ENCODE measurements at regions not wholly inside any gene's neighbourhood (a gene's known extent, or its start where the extent isn't known, plus 50 kb on each side); places are given as distances from the start of the nearest gene placed in this dataset.
"Not testable (repeated sequence)": the region's sequence is repeated elsewhere in the genome, so short reads cannot be mapped to it uniquely, and the experiment has no call there.

GRCh38 chr4:91653067-91653466, 650.7 kb upstream of the GRID2 start:
- CTCF ChIA-PET, result no interaction called here
- DNase-seq, result no peak
- H3K4me3 Mint-ChIP-seq, result no peak overlapping the region
- H3K27me3 Mint-ChIP-seq, result no peaks in the 10 kb centered on the region
- H3K36me3 Mint-ChIP-seq (ENCODE audit: low read depth), result no peaks in the 10 kb centered on the region
- H3K27ac Mint-ChIP-seq, result no peak overlapping the region
- no peaks in the 10 kb centered on the region for H3K4me1 Mint-ChIP-seq
- POLR2A ChIA-PET, result no interaction called here
- H3K9me3 Mint-ChIP-seq, result peaks cover 10% of the 10 kb centered on the region

- no peak overlapping the region for H3K27ac Mint-ChIP-seq
- no peak overlapping the region for H3K4me3 Mint-ChIP-seq
- ChIA-PET POLR2A (no interaction called here), CTCF (no interaction called here)
- no peaks in the 10 kb centered on the region for H3K36me3 Mint-ChIP-seq (ENCODE audit: low read depth)
- H3K27me3 Mint-ChIP-seq, result no peaks in the 10 kb centered on the region
- no peaks in the 10 kb centered on the region for H3K4me1 Mint-ChIP-seq
- no peak for DNase-seq
- H3K9me3 Mint-ChIP-seq, result peaks cover 7% of the 10 kb centered on the region
Measured at GRCh38 chr4:91681091-91681490, 622.7 kb upstream of the GRID2 start.

GRCh38 chr4:91681544-91681943, 622.2 kb upstream of the GRID2 start:
- H3K4me1 Mint-ChIP-seq, result no peaks in the 10 kb centered on the region
- no peaks in the 10 kb centered on the region for H3K27me3 Mint-ChIP-seq
- no peak for DNase-seq
- ChIA-PET POLR2A (no interaction called here), CTCF (no interaction called here)
- H3K36me3 Mint-ChIP-seq (ENCODE audit: low read depth), result no peaks in the 10 kb centered on the region
- peaks cover 7% of the 10 kb centered on the region for H3K9me3 Mint-ChIP-seq
- H3K27ac Mint-ChIP-seq, result no peak overlapping the region
- H3K4me3 Mint-ChIP-seq, result no peak overlapping the region

- POLR2A ChIA-PET, result no interaction called here
- Mint-ChIP-seq H3K4me3 (no peak overlapping the region), H3K4me1 (no peaks in the 10 kb centered on the region), H3K9me3 (peaks cover 6% of the 10 kb centered on the region), H3K27ac (no peak overlapping the region), H3K27me3 (no peaks in the 10 kb centered on the region), H3K36me3 (ENCODE audit: low read depth) (no peaks in the 10 kb centered on the region)
- CTCF ChIA-PET, result no interaction called here
- no peak for DNase-seq
Measured at GRCh38 chr4:91684955-91685354, 618.8 kb upstream of the GRID2 start.

- no peaks in the 10 kb centered on the region for H3K36me3 Mint-ChIP-seq (ENCODE audit: low read depth)
Measured at GRCh38 chr4:91688413-91688812, 615.4 kb upstream of the GRID2 start.

GRCh38 chr4:91699691-91700090, 604.1 kb upstream of the GRID2 start:
- H3K36me3 Mint-ChIP-seq (ENCODE audit: low read depth); DNase-seq; H3K4me3 Mint-ChIP-seq; POLR2A ChIA-PET; H3K27me3 Mint-ChIP-seq; H3K27ac Mint-ChIP-seq; H3K4me1 Mint-ChIP-seq; CTCF ChIA-PET: not testable (repeated sequence)
- peaks cover 12% of the 10 kb centered on the region for H3K9me3 Mint-ChIP-seq

More at GRCh38 chr4:91688413-91688812, 615.4 kb upstream of the GRID2 start:
- no peak overlapping the region for H3K4me3 Mint-ChIP-seq
- H3K27ac Mint-ChIP-seq, result no peak overlapping the region
- H3K9me3 Mint-ChIP-seq, result peaks cover 23% of the 10 kb centered on the region
- POLR2A ChIA-PET, result no interaction called here
- no peak for DNase-seq
- CTCF ChIA-PET, result no interaction called here
- no peaks in the 10 kb centered on the region for H3K4me1 Mint-ChIP-seq
- H3K27me3 Mint-ChIP-seq, result no peaks in the 10 kb centered on the region

GRCh38 chr4:91729851-91730250, 573.9 kb upstream of the GRID2 start:
- Mint-ChIP-seq H3K4me3 (no peak overlapping the region), H3K36me3 (ENCODE audit: low read depth) (no peaks in the 10 kb centered on the region), H3K27me3 (no peaks in the 10 kb centered on the region), H3K9me3 (no peaks in the 10 kb centered on the region), H3K4me1 (no peaks in the 10 kb centered on the region), H3K27ac (no peak overlapping the region)
- ChIA-PET CTCF (no interaction called here), POLR2A (no interaction called here)
- no peak for DNase-seq

GRCh38 chr4:91734682-91735081, 569.1 kb upstream of the GRID2 start:
- no peaks in the 10 kb centered on the region for H3K4me1 Mint-ChIP-seq

GRCh38 chr4:91738831-91739230, 564.9 kb upstream of the GRID2 start:
- H3K27me3 Mint-ChIP-seq; H3K36me3 Mint-ChIP-seq (ENCODE audit: low read depth); DNase-seq; H3K27ac Mint-ChIP-seq; CTCF ChIA-PET; H3K4me1 Mint-ChIP-seq; H3K4me3 Mint-ChIP-seq; POLR2A ChIA-PET; H3K9me3 Mint-ChIP-seq: not testable (repeated sequence)

More at GRCh38 chr4:91734682-91735081, 569.1 kb upstream of the GRID2 start:
- no peaks in the 10 kb centered on the region for H3K27me3 Mint-ChIP-seq
- no peak for DNase-seq
- no peaks in the 10 kb centered on the region for H3K9me3 Mint-ChIP-seq
- ChIA-PET POLR2A (no interaction called here), CTCF (no interaction called here)
- H3K27ac Mint-ChIP-seq, result no peak overlapping the region
- H3K36me3 Mint-ChIP-seq (ENCODE audit: low read depth), result no peaks in the 10 kb centered on the region
- no peak overlapping the region for H3K4me3 Mint-ChIP-seq

GRCh38 chr4:91746551-91746950, 557.2 kb upstream of the GRID2 start:
- no peaks in the 10 kb centered on the region for H3K36me3 Mint-ChIP-seq (ENCODE audit: low read depth)
- DNase-seq, result no peak
- CTCF ChIA-PET, result no interaction called here
- H3K9me3 Mint-ChIP-seq, result peaks cover 7% of the 10 kb centered on the region
- H3K27me3 Mint-ChIP-seq, result no peaks in the 10 kb centered on the region
- POLR2A ChIA-PET, result no interaction called here
- no peak overlapping the region for H3K27ac Mint-ChIP-seq
- no peaks in the 10 kb centered on the region for H3K4me1 Mint-ChIP-seq
- H3K4me3 Mint-ChIP-seq, result no peak overlapping the region

GRCh38 chr4:91751961-91752360, 551.8 kb upstream of the GRID2 start:
- Mint-ChIP-seq H3K4me1 (no peaks in the 10 kb centered on the region), H3K9me3 (peaks cover 7% of the 10 kb centered on the region), H3K36me3 (ENCODE audit: low read depth) (no peaks in the 10 kb centered on the region), H3K27ac (no peak overlapping the region), H3K4me3 (no peak overlapping the region), H3K27me3 (no peaks in the 10 kb centered on the region)
- CTCF ChIA-PET, result no interaction called here
- DNase-seq, result no peak
- POLR2A ChIA-PET, result no interaction called here

- ChIA-PET CTCF (no interaction called here), POLR2A (no interaction called here)
- Mint-ChIP-seq H3K27me3 (no peaks in the 10 kb centered on the region), H3K4me3 (no peak overlapping the region), H3K9me3 (peaks cover 7% of the 10 kb centered on the region), H3K4me1 (no peaks in the 10 kb centered on the region), H3K27ac (no peak overlapping the region), H3K36me3 (ENCODE audit: low read depth) (no peaks in the 10 kb centered on the region)
- DNase-seq, result no peak
Measured at GRCh38 chr4:91754716-91755115, 549.0 kb upstream of the GRID2 start.

GRCh38 chr4:91758487-91758886, 545.3 kb upstream of the GRID2 start:
- POLR2A ChIA-PET, result no interaction called here
- no peak overlapping the region for H3K4me3 Mint-ChIP-seq
- no peaks in the 10 kb centered on the region for H3K36me3 Mint-ChIP-seq (ENCODE audit: low read depth)
- H3K9me3 Mint-ChIP-seq, result peaks cover 5% of the 10 kb centered on the region
- DNase-seq, result no peak
- H3K27me3 Mint-ChIP-seq, result no peaks in the 10 kb centered on the region
- no peaks in the 10 kb centered on the region for H3K4me1 Mint-ChIP-seq
- CTCF ChIA-PET, result no interaction called here
- no peak overlapping the region for H3K27ac Mint-ChIP-seq

GRCh38 chr4:91764085-91764484, 539.7 kb upstream of the GRID2 start:
- ChIA-PET POLR2A (no interaction called here), CTCF (no interaction called here)
- H3K36me3 Mint-ChIP-seq (ENCODE audit: low read depth), result no peaks in the 10 kb centered on the region
- H3K9me3 Mint-ChIP-seq, result no peaks in the 10 kb centered on the region
- H3K4me1 Mint-ChIP-seq, result no peaks in the 10 kb centered on the region
- no peak for DNase-seq
- no peak overlapping the region for H3K27ac Mint-ChIP-seq
- H3K4me3 Mint-ChIP-seq, result no peak overlapping the region
- H3K27me3 Mint-ChIP-seq, result no peaks in the 10 kb centered on the region

GRCh38 chr4:91769912-91770311, 533.9 kb upstream of the GRID2 start:
- H3K27me3 Mint-ChIP-seq, result no peaks in the 10 kb centered on the region
- no peaks in the 10 kb centered on the region for H3K4me1 Mint-ChIP-seq
- POLR2A ChIA-PET, result no interaction called here
- peaks cover 21% of the 10 kb centered on the region for H3K9me3 Mint-ChIP-seq
- no peak overlapping the region for H3K4me3 Mint-ChIP-seq
- H3K27ac Mint-ChIP-seq, result no peak overlapping the region
- CTCF ChIA-PET, result no interaction called here
- no peaks in the 10 kb centered on the region for H3K36me3 Mint-ChIP-seq (ENCODE audit: low read depth)
- DNase-seq, result no peak

Measured in activated CD4-positive, alpha-beta T cell treated with anti-CD3 and anti-CD28 coated beads, Interleukin-2, amount 10 ng/mL, durations not matched to agents 7 days and 5 days (primary cell).